Fibroblast of pulmonary artery (primary cell): ENCODE measurements at regions not wholly inside any gene's neighbourhood (a gene's known extent, or its start where the extent isn't known, plus 50 kb on each side); places are given as distances from the start of the nearest gene placed in this dataset.

ENCODE experiments used
- DNase-seq: peaks from one replicate; pipeline ENCODE4 v3.0.0-alpha.2; 2010; ENCODE audit warnings: low read depth
- H3K4me3 ChIP-seq: replicated peaks from 2 replicates; pipeline ENCODE4 v1.5.1; 2011; ENCODE audit warnings: low read depth, mild to moderate bottlenecking, control low read depth, low read length, moderate library complexity
- TF ChIP-seq, protein P1 (sequence below): IDR thresholded peaks from 2 replicates; pipeline ENCODE4 v1.5.1; 2011; ENCODE audit warnings: mild to moderate bottlenecking, control low read depth, low read length, inconsistent platforms; ENCODE audit errors: missing control alignments

DNA sequence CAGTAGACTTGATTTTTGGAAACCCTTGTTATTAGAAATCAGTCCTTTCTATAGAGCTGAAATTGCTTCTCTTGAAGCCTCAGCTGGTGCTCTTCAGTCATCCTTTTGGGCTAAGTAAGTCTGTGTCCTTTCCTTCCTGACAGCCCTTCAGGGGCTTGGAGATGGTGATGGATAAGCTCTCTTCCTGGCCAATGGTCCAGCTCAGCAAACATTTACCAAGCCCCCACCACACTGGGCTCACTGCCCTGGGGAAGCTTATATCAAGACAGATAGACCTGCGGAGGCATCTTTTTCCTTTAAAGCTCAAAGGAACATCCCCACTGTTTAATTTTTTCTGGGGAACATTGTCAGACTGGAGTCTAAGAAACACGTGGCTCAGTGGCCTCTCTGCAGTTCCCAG is 139.6 kb downstream of the HAPSTR1 start:
- TF ChIP-seq, protein P1, sequence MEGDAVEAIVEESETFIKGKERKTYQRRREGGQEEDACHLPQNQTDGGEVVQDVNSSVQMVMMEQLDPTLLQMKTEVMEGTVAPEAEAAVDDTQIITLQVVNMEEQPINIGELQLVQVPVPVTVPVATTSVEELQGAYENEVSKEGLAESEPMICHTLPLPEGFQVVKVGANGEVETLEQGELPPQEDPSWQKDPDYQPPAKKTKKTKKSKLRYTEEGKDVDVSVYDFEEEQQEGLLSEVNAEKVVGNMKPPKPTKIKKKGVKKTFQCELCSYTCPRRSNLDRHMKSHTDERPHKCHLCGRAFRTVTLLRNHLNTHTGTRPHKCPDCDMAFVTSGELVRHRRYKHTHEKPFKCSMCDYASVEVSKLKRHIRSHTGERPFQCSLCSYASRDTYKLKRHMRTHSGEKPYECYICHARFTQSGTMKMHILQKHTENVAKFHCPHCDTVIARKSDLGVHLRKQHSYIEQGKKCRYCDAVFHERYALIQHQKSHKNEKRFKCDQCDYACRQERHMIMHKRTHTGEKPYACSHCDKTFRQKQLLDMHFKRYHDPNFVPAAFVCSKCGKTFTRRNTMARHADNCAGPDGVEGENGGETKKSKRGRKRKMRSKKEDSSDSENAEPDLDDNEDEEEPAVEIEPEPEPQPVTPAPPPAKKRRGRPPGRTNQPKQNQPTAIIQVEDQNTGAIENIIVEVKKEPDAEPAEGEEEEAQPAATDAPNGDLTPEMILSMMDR, result no peak
- no peak for DNase-seq
- H3K4me3 ChIP-seq, result no peak overlapping the region

DNA sequence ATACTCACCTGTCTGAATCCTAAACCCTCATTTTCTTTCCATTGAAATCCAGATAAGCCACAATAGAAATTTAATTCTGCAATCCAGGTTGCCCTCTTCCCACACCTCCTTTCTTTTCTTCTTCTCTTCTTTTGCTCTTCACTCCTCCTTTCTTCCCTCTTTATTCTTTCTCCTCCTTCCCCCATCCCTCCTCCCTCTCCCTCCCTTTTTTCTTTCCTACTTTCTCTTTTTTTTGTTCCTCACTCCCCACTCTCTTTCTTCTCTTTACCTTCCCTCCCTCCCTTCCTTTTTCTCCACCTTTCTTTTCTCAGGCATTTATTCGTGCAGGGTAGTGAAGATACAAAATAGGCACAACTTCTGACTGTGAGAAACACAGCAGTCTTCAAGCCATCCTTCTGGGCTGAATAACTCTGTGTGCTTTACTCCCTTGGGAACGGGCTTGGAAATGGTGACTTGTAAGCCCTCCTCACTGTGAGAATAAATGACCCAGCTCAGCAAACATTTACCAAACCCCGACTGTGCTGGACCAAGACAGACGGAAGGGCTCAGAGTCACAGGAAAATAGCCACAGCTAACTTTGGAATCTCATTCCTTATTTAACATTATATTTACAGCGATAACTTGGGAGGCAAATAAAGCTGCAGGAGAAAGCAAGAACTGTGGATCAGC is 140.8 kb downstream of the HAPSTR1 start:
- H3K4me3 ChIP-seq, result no peak overlapping the region
- DNase-seq, result no peak
- TF ChIP-seq, protein P1, result no peak

DNA sequence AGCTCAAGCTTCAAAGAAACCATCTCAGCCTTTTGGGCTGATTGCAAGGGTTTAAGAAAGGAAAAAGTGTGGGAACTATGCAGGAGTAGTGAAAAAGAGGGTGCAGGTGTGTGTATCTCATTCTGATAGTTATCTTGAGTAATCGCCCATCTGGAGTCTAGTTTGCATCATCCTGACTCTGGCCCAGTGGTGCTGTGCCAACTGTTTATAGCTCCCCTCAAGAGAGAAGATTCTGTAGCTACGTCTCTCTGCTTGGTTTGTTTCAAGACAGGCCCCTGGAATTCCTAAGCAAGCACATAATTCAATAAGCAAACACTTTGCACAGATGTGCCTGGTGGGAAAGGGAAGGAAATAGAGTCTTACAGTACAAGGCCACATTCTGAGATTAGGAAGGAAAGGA is 144.4 kb downstream of the HAPSTR1 start:
- H3K4me3 ChIP-seq, result no peak overlapping the region
- no peak for DNase-seq
- TF ChIP-seq, protein P1, result no peak

DNA sequence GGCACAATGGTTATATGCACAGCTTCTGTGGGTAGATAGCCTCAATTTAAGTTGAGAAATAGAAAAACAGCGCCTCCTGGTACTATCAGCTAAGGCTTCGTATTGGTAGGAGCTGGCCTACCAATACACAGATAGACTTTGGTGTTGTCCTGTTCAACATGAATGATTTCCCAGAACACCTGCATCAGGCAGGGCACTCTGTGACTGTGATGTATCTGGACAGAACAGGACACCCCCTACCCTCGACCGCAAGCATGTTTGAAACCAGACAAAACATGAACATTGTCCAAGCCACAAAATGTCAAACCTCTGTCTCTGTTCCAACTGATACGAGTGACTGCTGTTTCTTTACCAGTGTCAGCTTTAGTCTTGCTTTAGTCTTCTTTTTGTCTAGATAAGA is 144.9 kb downstream of the HAPSTR1 start:
- TF ChIP-seq, protein P1, result no peak
- no peak for DNase-seq

DNA sequence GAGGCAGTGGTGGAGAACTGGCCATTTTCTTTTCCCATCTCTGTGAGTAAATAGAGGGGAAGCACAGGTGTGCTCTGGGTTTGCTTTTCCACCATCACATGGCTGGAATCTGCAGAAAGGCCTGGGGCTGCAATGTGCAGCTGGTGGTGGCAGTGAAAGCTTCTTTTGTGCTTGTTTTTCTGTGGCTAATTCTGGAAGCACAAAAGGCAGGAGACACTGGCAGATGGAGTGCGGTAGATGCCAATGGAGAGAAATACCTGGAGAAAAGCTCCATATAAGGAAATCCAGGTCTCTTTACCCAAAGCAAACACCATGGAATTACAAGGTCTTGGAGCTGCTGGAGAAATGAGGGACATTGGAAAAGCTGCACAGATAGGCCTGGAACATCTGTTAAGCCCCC is 146.9 kb downstream of the HAPSTR1 start:
- no peak overlapping the region for H3K4me3 ChIP-seq
- TF ChIP-seq, protein P1, result no peak
- no peak for DNase-seq

More for the DNA sequence above, 144.9 kb downstream of the HAPSTR1 start:
- H3K4me3 ChIP-seq, result no peak overlapping the region

DNA sequence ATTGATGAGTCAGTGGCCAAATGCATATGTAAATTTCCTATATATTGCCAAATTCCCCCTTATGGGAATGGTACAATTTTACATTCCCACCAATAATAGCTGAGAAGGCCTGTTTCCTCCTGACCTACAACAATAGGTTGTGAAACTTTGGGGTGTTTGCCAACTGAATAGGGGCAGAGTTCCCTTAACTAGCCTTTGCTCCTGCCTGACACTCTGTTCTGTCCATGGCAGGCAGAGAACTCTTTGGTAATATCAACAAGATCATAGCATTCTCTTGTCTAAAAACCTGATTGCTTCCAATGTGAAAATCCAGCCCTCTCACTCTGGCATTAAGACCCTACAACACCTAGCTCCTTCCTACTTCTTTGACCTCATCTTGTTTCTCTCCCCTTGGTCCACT is 149.7 kb downstream of the HAPSTR1 start:
- DNase-seq, result no peak
- H3K4me3 ChIP-seq, result no peak overlapping the region
- TF ChIP-seq, protein P1, result no peak

DNA sequence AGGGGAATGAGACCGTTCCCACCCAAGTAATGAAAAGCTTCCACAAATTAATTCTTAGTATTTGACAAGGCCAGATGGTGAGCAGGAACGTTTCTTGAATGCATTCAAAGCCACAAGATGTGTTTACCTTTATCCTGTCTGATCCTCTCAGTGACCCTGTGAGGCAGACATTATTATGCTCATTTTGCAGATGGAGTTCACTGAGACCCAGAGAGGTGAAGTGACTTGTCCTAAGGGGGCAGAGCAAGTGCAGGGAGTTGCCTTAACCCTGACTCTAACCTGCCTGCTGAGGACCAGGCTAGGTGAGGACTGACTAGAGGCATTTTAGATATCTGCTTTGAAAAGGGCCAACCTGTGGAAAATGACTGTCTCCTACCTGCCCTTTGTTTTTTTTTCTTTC is 156.7 kb downstream of the HAPSTR1 start:
- DNase-seq, result no peak
- no peak overlapping the region for H3K4me3 ChIP-seq
- TF ChIP-seq, protein P1, result no peak
